H1 (cell line): ENCODE measurements at regions not wholly inside any gene's neighbourhood (a gene's known extent, or its start where the extent isn't known, plus 50 kb on each side); places are given as distances from the start of the nearest gene placed in this dataset.

Source experiments
- CTCF ChIA-PET: fragments of 300-600 bp; sonication (Branson Sonifier 250); formaldehyde crosslinking; loops from one replicate; lab custom pipeline; 2021; ENCODE audit not compliant: partially characterized antibody; lab: Charles Lee
- POLR2A ChIA-PET: fragments of 300-600 bp; sonication (Branson Sonifier 250); formaldehyde crosslinking; loops from one replicate; lab custom pipeline; 2021; ENCODE audit warnings: inconsistent platforms; ENCODE audit not compliant: partially characterized antibody; lab: Charles Lee
- DNase-seq, 2 experiments: peaks; one replicate each; pipeline versions ENCODE4 v3.0.0 to v3.0.0-alpha.2; 2010 to 2022; ENCODE audit warnings: low spot score in 2 of 2, low read depth in 1 of 2, mixed read lengths in 1 of 2
- FAIRE-seq: peaks from 2 replicates; lab custom pipeline; 2011; peaks lifted over from hg19 to GRCh38; lab: Jason Lieb, UNC
- H2AFZ ChIP-seq: 2 replicates; pipeline ENCODE4 v1.8.1; 2012; ENCODE audit warnings: low read length, inconsistent platforms
- H2AK5ac ChIP-seq: 2 replicates; pipeline ENCODE4 v1.6.1; 2013; ENCODE audit warnings: low read depth, low read length
- H2BK120ac ChIP-seq: replicated peaks from 2 replicates; pipeline ENCODE3; 2013; ENCODE audit warnings: low read depth, low read length, inconsistent platforms
- H2BK12ac ChIP-seq: 2 replicates; pipeline ENCODE4 v1.6.1; 2013; ENCODE audit warnings: low read depth, low read length
- H2BK15ac ChIP-seq: 2 replicates; pipeline ENCODE4 v1.6.1; 2013; ENCODE audit warnings: low read length
- H2BK20ac ChIP-seq: 2 replicates; pipeline ENCODE4 v1.6.1; 2013; ENCODE audit warnings: low read length
- H2BK5ac ChIP-seq: 2 replicates; pipeline ENCODE4 v1.6.1; 2013; ENCODE audit warnings: low read depth, low read length
- H3K14ac ChIP-seq: 2 replicates; pipeline ENCODE4 v1.6.1; 2013; ENCODE audit warnings: inconsistent platforms; ENCODE audit not compliant: insufficient read length
- H3K18ac ChIP-seq: 2 replicates; pipeline ENCODE4 v1.6.1; 2013; ENCODE audit warnings: low read length; ENCODE audit errors: extremely low read depth
- H3K23ac ChIP-seq: 2 replicates; pipeline ENCODE4 v1.6.1; 2013; ENCODE audit warnings: inconsistent platforms; ENCODE audit not compliant: insufficient read length
- H3K23me2 ChIP-seq: 2 replicates; pipeline ENCODE4 v1.6.1; 2013; ENCODE audit warnings: low read depth, low read length
- H3K27ac ChIP-seq: 2 replicates; pipeline ENCODE4 v1.6.1; 2011; ENCODE audit warnings: low read depth, low read length, inconsistent platforms
- H3K27me3 ChIP-seq, 4 experiments: replicated peaks in 1 of 4; 1 replicate in 1 of 4; 2 replicates in 3 of 4; pipeline versions ENCODE4 v1.6.1 to v1.8.1; 2011 to 2013; ENCODE audit warnings: low read length in 3 of 4, mild to moderate bottlenecking in 3 of 4, inconsistent platforms in 2 of 4, mixed read lengths in 2 of 4, moderate library complexity in 1 of 4; ENCODE audit not compliant: control insufficient read depth in 3 of 4, insufficient read depth in 3 of 4; ENCODE audit errors: extremely low read depth in 1 of 4
- H3K36me3 ChIP-seq, 4 experiments: 2 replicates each; pipeline versions ENCODE4 v1.6.1 to v1.8.1; 2011 to 2013; ENCODE audit warnings: mild to moderate bottlenecking in 4 of 4, low read length in 3 of 4, moderate library complexity in 2 of 4, control low read depth in 1 of 4, inconsistent platforms in 1 of 4; ENCODE audit not compliant: insufficient read depth in 4 of 4, control insufficient read depth in 2 of 4
- H3K4ac ChIP-seq: replicated peaks from 2 replicates; pipeline ENCODE3; 2013; ENCODE audit warnings: low read length, low read depth, mixed read lengths, inconsistent platforms; ENCODE audit not compliant: insufficient read length
- H3K4me1 ChIP-seq, 4 experiments: replicated peaks in 1 of 4; 1 replicate in 1 of 4; 2 replicates in 3 of 4; pipeline versions ENCODE4 v1.6.1 to v1.8.1; 2011 to 2013; ENCODE audit warnings: low read length in 3 of 4, inconsistent platforms in 2 of 4, mixed read lengths in 1 of 4; ENCODE audit not compliant: insufficient read depth in 4 of 4, control insufficient read depth in 3 of 4
- H3K4me2 ChIP-seq, 2 experiments: 2 replicates each; pipeline versions ENCODE4 v1.6.1 to v1.8.1; 2011 to 2013; ENCODE audit warnings: low read depth in 2 of 2, low read length in 2 of 2, control low read depth in 1 of 2, inconsistent platforms in 1 of 2, mild to moderate bottlenecking in 1 of 2; ENCODE audit not compliant: insufficient read depth in 1 of 2
- H3K4me3 ChIP-seq, 4 experiments: fragments of 200-600, 300-600 bp in 1 of 4; sonication (generic), shearing (Covaris generic), sonication (Bioruptor Twin) in 1 of 4; 2 replicates each; pipeline versions ENCODE4 v1.5.1 to v1.8.1; 2011 to 2016; ENCODE audit warnings: low read length in 4 of 4, low read depth in 3 of 4, control low read depth in 2 of 4, inconsistent platforms in 2 of 4, mild to moderate bottlenecking in 2 of 4, mixed read lengths in 1 of 4, moderate library complexity in 1 of 4; ENCODE audit not compliant: insufficient read depth in 2 of 4; ENCODE audit errors: extremely low read depth in 1 of 4
- H3K56ac ChIP-seq: replicated peaks from 2 replicates; pipeline ENCODE3; 2013; ENCODE audit warnings: low read depth, mild to moderate bottlenecking, mixed read lengths, low read length, inconsistent platforms; ENCODE audit not compliant: insufficient read length
- H3K79me1 ChIP-seq: 2 replicates; pipeline ENCODE4 v1.6.1; 2013; ENCODE audit warnings: low read depth, low read length, control low read depth
- H3K79me2 ChIP-seq, 2 experiments: 2 replicates each; pipeline versions ENCODE4 v1.6.1 to v1.8.1; 2012 to 2013; ENCODE audit warnings: low read length in 2 of 2, mild to moderate bottlenecking in 2 of 2, inconsistent platforms in 1 of 2; ENCODE audit not compliant: insufficient read depth in 2 of 2, control insufficient read depth in 1 of 2
- H3K9ac ChIP-seq, 4 experiments: replicated peaks in 1 of 4; 1 replicate in 1 of 4; 2 replicates in 3 of 4; pipeline versions ENCODE4 v1.6.1 to v1.8.1; 2011 to 2013; ENCODE audit warnings: low read depth in 3 of 4, low read length in 3 of 4, control low read depth in 2 of 4, mild to moderate bottlenecking in 2 of 4, moderate library complexity in 2 of 4, inconsistent platforms in 1 of 4; ENCODE audit errors: extremely low read depth in 1 of 4
- H3K9me3 ChIP-seq, 2 experiments: 2 replicates each; pipeline versions ENCODE4 v1.6.1 to v1.8.1; 2012 to 2013; ENCODE audit warnings: mild to moderate bottlenecking in 2 of 2, moderate library complexity in 2 of 2, control low read depth in 1 of 2, inconsistent platforms in 1 of 2, low read depth in 1 of 2, low read length in 1 of 2, mixed read lengths in 1 of 2; ENCODE audit not compliant: insufficient read depth in 2 of 2
- H4K20me1 ChIP-seq, 2 experiments: replicated peaks in 1 of 2; 2 replicates each; pipeline versions ENCODE3 to v1.8.1; 2011 to 2013; ENCODE audit warnings: inconsistent platforms in 2 of 2, low read length in 2 of 2, mild to moderate bottlenecking in 1 of 2; ENCODE audit not compliant: insufficient read depth in 2 of 2, control insufficient read depth in 1 of 2
- H4K5ac ChIP-seq: 2 replicates; pipeline ENCODE4 v1.6.1; 2013; ENCODE audit warnings: low read length, low read depth, mixed read lengths, inconsistent platforms; ENCODE audit not compliant: insufficient read length
- H4K8ac ChIP-seq: 2 replicates; pipeline ENCODE4 v1.8.0; 2013; ENCODE audit warnings: mild to moderate bottlenecking, moderate library complexity, low read length, inconsistent platforms; ENCODE audit not compliant: insufficient read depth; ENCODE audit errors: extremely low read depth
- H4K91ac ChIP-seq: replicated peaks from 2 replicates; pipeline ENCODE3; 2013; ENCODE audit warnings: low read length, mixed read lengths, inconsistent platforms; ENCODE audit not compliant: insufficient read length
- CTBP2 ChIP-seq: IDR thresholded peaks from 2 replicates; pipeline ENCODE4 v1.7.0; 2011; ENCODE audit warnings: borderline replicate concordance, mild to moderate bottlenecking, moderate library complexity, mixed read lengths, low read length; ENCODE audit not compliant: insufficient read depth, insufficient read length
- GABPA ChIP-seq: IDR thresholded peaks from 2 replicates; pipeline ENCODE4 v1.6.1; 2011; ENCODE audit warnings: mild to moderate bottlenecking, low read length, moderate library complexity, borderline replicate concordance; ENCODE audit not compliant: insufficient read depth
- GTF2F1 ChIP-seq: IDR thresholded peaks from 2 replicates; pipeline ENCODE4 v1.6.1; 2012; ENCODE audit warnings: low read depth, low read length, improper control_type of control experiment, borderline replicate concordance
- NRF1 ChIP-seq: IDR thresholded peaks from 2 replicates; pipeline ENCODE4 v1.6.1; 2011; ENCODE audit warnings: mild to moderate bottlenecking, low read depth, low read length, improper control_type of control experiment
- POLR2A ChIP-seq, 2 experiments: IDR thresholded peaks; 1 replicate in 1 of 2; 2 replicates in 1 of 2; pipeline ENCODE4 v1.6.1; 2011; ENCODE audit warnings: low read depth in 2 of 2, low read length in 2 of 2, mild to moderate bottlenecking in 2 of 2; ENCODE audit errors: control extremely low read depth in 1 of 2
- WGBS, 2 experiments: shearing (Covaris generic) in 1 of 2; methylation state at CpG; one replicate each; pipeline versions ENCODE4 v1.1.6 to v1.1.7; 2013 to 2015; ENCODE audit warnings: low lambda C conversion rate in 2 of 2, mixed read lengths in 2 of 2, inconsistent platforms in 1 of 2, low coverage in 1 of 2, missing lambda C conversion rate in 1 of 2; ENCODE audit not compliant: insufficient replicate concordance in 2 of 2, insufficient coverage in 1 of 2, insufficient read length in 1 of 2; ENCODE audit errors: extremely low coverage in 1 of 2, missing lambda C conversion rate in 1 of 2; 5-methylcytosine and 5-hydroxymethylcytosine counted together
- TF ChIP-seq, protein P1 (sequence below): IDR thresholded peaks from 2 replicates; pipeline ENCODE4 v1.6.1; 2011; ENCODE audit warnings: low read length, improper control_type of control experiment

DNA sequence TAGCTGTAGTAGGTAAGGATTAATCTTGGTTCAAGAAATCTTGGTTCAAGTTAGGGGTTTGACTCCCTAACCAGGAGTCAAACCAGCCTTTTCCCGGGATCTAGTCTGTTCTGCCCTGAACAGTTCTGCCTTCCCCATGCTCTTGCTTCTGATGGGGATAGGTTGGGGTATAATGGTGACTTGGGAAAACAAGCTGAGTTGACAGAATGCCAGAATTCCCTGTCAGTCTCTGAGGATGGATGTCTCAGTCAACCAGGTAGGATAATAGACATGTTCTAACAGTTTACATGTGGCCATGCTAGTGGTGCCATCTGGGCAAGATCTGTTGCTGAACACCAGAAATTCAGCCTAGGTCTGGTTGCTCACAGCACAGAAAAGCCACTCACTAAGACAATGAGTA lies 51.4 kb downstream of the RAB40AL start:
- DNase-seq (no peak), FAIRE-seq (no peak)
- Histone ChIP-seq H2AK5ac (no peak overlapping the region), H3K9ac (no peak overlapping the region), H3K27me3 (no peaks in the 10 kb centered on the region), H4K8ac (no peak overlapping the region), H3K79me2 (no peaks in the 10 kb centered on the region), H3K27ac (no peak overlapping the region), H3K56ac (no peak overlapping the region), H3K79me1 (no peaks in the 10 kb centered on the region), H4K91ac (no peak overlapping the region), H2BK12ac (no peak overlapping the region), H3K23ac (no peak overlapping the region), H3K4me2 (no peak overlapping the region), H2AFZ (no peak overlapping the region), H2BK15ac (no peak overlapping the region), H2BK5ac (no peak overlapping the region), H3K14ac (no peak overlapping the region), H3K9me3 (no peaks in the 10 kb centered on the region), H3K4ac (no peak overlapping the region), H3K4me3 (no peak overlapping the region), H2BK20ac (no peak overlapping the region), H3K18ac (no peak overlapping the region), H4K5ac (no peak overlapping the region), H3K23me2 (no peaks in the 10 kb centered on the region), H3K4me1 (no peaks in the 10 kb centered on the region), H2BK120ac (no peak overlapping the region), H4K20me1 (no peaks in the 10 kb centered on the region), H3K36me3 (no peaks in the 10 kb centered on the region)
- POLR2A ChIA-PET = no interaction called here
- 91% methylated on average over 1 of the region's 1 CpG; no CpG with 5 or more reads in 1 of the 2 experiments for WGBS, 2 experiments
- TF ChIP-seq, protein P1, sequence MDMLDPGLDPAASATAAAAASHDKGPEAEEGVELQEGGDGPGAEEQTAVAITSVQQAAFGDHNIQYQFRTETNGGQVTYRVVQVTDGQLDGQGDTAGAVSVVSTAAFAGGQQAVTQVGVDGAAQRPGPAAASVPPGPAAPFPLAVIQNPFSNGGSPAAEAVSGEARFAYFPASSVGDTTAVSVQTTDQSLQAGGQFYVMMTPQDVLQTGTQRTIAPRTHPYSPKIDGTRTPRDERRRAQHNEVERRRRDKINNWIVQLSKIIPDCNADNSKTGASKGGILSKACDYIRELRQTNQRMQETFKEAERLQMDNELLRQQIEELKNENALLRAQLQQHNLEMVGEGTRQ = no peak
- no peak for TF ChIP-seq GTF2F1
- no peak for TF ChIP-seq CTBP2
- no peak for TF ChIP-seq GABPA
- no peak for TF ChIP-seq POLR2A (IDR thresholded peaks at IDR 0.05; ENCODE audit: control extremely low read depth in 1 of 2, low read depth in 2 of 2, low read length in 2 of 2)
- TF ChIP-seq NRF1 = no peak
- CTCF ChIA-PET = interaction anchor here (1.9 to 2.0 kb wide), 2 partner anchors 9 to 37 kb away, joined by 5 to 8 read pairs; no protein-coding TSS in a partner anchor
